Astrocyte (in vitro differentiated cells and primary cell): ENCODE measurements at regions not wholly inside any gene's neighbourhood (a gene's known extent, or its start where the extent isn't known, plus 50 kb on each side); places are given as distances from the start of the nearest gene placed in this dataset.

Experiments used
- EZH2 ChIP-seq: IDR thresholded peaks from 2 replicates; pipeline ENCODE4 v1.6.1; 2012; ENCODE audit warnings: mild to moderate bottlenecking, low read length, inconsistent platforms; ENCODE audit not compliant: insufficient read depth
- TF ChIP-seq, protein P1 (sequence below): IDR thresholded peaks from 2 replicates; pipeline ENCODE4 v1.5.1; 2011; ENCODE audit warnings: low read depth, mild to moderate bottlenecking, inconsistent platforms, low read length, moderate library complexity; ENCODE audit not compliant: insufficient read depth

DNA sequence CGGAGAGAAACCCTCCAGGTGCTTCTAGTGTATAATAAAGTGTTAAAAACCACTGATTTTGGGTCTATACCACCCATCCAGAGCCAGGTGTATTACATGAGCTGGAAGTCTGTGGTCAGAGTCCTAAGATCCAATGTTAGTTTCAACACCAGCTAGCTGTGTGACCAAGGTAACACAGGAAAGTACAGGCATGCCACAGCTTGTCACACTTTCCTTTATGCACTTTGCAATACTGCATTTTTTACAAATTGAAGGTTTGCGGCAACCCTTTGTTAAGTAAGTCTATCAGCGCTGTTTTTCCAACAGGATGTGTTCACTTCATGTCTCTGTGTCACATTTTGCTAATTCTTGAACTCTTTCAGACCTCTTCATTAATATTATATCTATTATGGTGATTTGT, 201.3 kb upstream of the PRICKLE2 start:
- TF ChIP-seq, protein P1, sequence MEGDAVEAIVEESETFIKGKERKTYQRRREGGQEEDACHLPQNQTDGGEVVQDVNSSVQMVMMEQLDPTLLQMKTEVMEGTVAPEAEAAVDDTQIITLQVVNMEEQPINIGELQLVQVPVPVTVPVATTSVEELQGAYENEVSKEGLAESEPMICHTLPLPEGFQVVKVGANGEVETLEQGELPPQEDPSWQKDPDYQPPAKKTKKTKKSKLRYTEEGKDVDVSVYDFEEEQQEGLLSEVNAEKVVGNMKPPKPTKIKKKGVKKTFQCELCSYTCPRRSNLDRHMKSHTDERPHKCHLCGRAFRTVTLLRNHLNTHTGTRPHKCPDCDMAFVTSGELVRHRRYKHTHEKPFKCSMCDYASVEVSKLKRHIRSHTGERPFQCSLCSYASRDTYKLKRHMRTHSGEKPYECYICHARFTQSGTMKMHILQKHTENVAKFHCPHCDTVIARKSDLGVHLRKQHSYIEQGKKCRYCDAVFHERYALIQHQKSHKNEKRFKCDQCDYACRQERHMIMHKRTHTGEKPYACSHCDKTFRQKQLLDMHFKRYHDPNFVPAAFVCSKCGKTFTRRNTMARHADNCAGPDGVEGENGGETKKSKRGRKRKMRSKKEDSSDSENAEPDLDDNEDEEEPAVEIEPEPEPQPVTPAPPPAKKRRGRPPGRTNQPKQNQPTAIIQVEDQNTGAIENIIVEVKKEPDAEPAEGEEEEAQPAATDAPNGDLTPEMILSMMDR = no peak
- TF ChIP-seq EZH2 = no peak
